HG03439 (cell line): ENCODE measurements at regions not wholly inside any gene's neighbourhood (a gene's known extent, or its start where the extent isn't known, plus 50 kb on each side); places are given as distances from the start of the nearest gene placed in this dataset.
"Not testable (repeated sequence)": the region's sequence is repeated elsewhere in the genome, so short reads cannot be mapped to it uniquely, and the experiment has no call there.

Source experiments
- ATAC-seq: cut with Tn5 transposase; IDR thresholded peaks from one replicate; pipeline ENCODE4 v1.9.1; 2021; ENCODE audit warnings: mild to moderate bottlenecking, moderate library complexity; ENCODE audit not compliant: unreplicated experiment

DNA sequence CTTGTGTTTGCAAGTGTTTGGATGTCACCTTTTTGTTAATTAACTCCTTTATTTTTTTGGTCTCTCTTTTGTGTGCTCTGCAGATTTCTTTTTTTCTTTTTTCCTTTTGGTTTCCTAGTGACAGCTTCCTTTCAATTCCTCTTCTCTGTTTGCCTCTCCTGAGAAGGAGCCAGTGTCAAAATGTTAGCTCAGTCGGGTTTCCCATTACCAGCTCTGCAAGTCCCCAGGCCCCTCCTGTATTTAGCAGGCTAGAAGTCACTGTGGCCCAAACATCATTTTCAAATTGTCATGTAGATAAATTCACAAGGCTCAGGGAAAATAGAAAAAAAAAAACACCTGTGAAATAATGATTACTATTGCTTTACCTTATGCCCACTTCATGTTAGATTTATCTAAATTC lies 1621.6 kb downstream of the CDH8 start:
- ATAC-seq: no peak

DNA sequence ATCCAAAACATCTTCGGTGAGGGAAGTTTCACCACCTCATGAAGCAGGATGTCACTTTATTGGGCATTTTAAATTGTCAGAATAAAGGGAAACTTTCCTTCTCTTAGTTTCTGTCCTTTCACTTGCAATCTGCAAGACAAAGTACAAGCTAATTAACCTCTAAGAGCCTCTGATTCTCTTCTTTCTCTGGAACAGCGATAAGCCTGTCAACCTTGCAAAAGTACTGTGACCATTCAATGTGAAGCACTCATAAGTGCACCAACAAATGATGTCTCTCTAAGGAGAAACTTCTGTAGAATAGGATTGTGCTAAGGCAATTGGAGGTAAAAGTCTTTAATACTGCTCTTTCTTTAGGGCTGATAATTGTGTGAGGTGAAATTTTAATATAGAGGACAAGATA lies 1622.3 kb downstream of the CDH8 start:
- no peak for ATAC-seq

DNA sequence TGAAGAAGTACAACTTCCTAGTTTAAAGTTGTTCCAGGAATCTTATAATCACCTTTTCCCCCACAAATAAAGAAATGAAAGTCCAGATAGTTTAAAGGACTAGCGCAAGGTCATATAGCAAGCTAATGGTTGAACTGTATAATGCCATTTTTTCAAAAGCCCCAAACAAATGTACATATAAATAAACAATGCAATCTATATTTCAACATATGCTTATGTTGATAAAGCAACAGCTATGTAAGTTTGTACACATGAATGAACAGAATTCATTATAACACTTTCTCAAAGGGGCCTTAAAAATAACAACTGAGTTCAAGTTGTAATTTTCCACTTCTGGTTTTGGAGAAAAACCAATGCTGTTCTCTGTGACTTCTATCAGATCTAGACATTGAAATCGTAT lies 1628.6 kb downstream of the CDH8 start:
- no peak for ATAC-seq

DNA sequence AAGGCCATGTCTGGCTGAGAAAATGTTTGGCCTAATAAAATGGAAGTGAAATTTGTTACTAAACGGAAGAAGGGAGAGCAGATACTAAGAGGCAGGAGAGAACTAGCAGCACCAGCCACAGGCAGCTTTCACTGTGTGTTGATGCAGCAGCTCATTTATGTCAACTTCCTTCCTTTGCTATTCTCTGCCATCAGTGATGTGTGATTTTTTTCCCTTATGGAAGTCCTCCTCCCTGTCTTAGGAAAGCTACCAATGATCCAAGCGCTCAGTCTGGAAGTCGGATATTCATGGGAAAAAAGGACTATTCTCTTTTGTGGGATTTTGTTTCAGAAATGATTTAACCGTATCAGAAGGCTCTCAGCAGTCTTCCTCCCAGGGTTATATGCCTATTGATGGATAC lies 1629.2 kb downstream of the CDH8 start:
- ATAC-seq: no peak

DNA sequence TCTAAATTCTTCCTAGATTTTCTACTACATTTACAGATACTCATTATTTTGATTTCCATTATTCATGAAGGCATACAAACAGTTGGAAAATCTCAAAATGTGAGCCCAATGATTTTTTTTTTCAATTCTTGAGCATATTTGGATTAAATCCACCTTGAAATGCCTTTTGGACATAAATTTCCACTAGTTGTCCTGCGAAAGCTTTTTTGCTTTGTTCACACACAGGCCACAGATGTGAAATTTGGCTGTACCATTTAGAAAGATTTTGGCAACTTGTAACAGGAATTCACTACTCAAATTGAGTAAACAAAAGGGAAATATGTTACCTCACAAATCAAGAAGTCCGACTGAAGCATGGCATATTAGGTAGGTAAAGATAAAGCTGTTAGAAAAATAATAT lies 1631.0 kb downstream of the CDH8 start:
- ATAC-seq: no peak

DNA sequence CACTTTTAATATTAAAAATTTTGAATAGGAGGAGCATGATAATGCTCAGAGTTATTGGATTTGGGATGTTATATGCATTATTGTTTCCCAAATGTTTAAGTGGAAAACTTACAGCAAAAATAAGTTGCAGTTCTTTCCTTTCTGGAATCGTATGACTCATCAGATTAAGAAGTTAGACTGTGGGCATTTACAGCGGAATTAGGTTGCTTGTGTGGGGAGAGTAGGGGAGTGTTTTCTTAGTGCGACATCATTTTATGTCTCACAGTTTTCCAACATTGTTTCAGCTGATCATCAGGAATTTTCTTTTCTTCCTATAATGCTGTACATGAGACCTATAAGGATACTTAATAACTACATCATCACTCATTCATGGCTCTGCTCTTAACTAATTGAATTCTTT lies 1631.8 kb downstream of the CDH8 start:
- ATAC-seq: no peak

DNA sequence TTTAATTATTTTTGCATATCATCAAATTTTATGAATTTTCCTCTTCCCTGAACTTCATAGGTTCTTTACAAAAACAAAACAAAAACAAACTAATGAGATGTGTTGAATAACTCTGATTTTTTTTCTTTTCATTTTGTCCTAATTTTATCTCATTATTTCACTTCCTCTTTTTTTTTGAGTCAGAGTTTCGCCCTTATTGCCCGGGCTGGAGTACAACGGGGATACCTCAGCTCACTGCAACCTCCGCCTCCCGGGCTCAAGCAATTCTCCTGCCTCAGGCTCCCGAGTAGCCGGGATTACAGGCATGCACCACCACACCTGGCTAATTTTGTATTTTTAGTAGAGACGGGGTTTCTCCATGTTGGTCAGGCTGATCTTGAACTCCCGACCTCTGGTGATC lies 1633.3 kb downstream of the CDH8 start:
- ATAC-seq: not testable (repeated sequence)

DNA sequence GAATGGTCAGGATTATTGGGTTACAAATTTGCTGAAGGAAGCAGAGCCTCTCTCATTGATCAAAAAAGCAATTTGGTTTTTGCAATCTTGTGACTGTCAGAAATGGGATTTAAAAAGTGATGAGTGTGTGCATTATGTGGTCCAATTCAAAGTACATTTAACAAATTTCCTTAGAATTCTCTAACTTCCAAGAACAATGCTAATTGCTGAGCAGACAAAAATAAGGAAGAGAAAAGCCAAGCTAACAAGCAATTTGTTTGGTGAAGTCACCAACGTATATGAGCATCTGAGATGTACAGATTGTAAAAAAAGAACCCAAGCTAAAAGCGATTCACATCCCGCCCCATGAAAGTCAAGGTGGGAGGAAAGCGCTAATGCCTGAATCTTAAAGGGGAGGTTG lies 1643.9 kb downstream of the CDH8 start:
- no peak for ATAC-seq

DNA sequence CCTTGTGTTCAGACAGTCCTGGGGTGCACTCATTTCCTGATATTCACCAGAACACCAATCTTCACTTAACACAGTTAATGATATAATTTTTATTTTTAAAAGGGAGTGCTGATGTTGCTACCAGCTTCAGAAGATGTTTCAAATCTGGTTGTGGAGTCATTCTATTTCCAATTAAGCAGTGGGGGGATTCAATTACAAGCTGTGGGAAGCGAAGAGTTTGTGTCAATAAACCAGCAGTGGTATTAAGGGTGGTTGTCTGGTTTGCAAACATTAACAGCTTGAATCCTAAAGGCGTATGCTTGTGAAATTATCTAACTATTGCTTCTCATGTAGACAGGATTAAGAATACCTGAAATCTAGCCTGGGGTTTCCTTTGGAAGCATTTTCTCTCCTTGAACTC lies 1637.5 kb upstream of the GOT2 start:
- no peak for ATAC-seq

DNA sequence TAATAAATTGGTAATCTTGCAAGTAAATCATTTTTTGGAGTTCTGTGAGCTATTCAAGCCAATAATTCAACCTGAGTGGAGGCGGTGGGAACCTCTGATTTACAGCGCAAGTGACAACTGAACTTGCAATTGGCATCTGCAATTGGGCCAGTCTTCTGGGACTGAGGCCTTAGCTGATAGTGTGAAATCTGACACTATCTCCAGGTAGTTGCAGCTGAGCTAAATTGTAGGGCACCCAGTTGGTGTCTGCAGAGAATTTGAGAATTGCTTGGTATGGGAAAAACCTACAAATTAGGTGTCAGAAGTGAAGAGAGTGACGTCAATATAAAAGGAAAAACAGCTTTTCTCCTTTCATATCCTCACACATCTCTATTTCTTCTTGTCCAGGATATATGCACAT lies 1633.6 kb upstream of the GOT2 start:
- no peak for ATAC-seq

DNA sequence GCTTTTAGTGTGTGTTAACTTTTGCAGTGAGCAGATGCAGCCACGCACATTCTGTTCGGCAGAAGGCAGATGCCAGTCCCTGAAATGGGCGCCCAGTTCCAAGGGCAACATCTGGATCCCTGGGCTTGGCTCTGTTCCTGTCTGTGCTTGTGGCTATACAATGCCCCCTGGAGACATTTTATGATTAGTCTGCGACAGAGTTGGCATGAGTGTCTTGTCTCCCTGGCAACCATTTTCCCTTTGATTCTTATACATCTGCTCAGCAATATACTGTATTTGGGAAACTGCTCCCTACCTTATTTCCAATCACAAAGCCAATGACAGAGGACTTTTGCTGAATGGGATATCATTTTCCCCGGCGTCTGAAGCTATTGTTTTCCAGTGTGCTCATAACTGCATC lies 1629.5 kb upstream of the GOT2 start:
- no peak for ATAC-seq

DNA sequence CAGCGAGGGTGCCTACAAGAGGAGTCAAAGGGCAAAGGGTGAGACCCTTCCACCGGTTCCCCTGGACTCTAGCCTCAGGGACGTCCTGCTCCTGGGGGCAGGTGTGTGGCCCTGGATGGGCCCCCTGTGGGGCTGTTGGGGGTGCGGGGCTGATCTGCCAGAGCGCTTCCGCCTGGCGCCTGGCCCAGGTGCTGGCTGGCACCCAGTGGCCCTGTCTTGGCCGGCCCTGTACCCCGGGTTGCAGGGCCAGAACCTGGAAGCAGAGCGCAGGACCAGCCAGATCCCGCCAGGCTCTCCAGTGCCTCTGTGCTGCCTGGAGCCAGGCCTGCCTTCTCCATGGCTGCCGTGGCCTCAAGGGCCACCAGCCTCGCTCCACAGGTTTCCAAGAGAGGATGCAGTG lies 1625.8 kb upstream of the GOT2 start:
- not testable (repeated sequence) for ATAC-seq

DNA sequence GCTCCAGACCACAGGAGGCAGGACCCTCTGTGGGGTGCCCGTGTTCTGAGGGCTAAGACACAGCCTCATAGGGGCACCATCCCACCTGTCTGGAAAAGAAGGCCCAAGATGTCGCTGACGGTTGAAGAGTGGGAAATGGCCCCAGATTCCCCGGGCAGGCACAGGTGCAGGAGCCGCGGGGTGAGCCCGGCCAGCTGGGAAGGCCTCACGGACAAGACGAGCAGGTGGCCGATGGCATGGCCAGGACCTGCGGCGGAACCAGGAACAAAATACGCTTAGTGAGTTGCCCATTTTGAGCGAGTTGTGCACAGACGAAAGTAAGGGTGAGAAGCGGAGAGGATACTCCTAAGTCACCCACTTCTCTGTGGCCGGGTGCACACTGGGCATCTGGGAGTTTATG lies 1625.3 kb upstream of the GOT2 start:
- ATAC-seq: not testable (repeated sequence)

DNA sequence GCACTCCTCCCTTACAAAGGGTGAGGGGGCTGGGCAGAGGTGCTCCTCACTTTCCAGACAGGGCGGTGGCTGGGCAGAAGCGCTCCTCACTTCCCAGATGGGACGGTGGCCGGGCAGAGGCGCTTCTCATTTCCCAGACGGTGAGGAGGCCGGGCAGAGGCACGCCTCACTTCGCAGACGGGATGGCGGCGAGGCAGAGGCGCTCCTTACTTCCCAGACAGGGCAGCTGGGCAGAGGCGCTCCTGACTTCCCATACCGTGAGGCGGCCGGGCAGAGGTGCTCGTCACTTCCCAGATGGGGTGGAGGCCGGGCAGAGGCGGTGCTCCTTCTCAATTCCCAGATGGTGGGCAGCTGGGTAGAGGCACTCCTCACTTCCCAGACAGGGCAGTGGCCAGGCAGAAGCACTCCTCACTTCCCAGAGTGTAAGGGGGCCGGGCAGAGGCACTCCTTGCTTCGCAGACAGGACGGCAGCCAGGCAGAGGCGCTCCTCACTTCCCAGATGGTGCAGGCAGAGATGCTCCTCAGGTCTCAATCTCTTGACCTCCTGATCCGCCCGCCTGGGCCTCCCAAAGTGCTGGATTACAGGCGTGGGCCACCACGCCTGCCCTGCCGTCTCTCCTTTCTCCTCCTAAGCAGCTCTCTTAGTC lies 1623.9 kb upstream of the GOT2 start:
- not testable (repeated sequence) for ATAC-seq

DNA sequence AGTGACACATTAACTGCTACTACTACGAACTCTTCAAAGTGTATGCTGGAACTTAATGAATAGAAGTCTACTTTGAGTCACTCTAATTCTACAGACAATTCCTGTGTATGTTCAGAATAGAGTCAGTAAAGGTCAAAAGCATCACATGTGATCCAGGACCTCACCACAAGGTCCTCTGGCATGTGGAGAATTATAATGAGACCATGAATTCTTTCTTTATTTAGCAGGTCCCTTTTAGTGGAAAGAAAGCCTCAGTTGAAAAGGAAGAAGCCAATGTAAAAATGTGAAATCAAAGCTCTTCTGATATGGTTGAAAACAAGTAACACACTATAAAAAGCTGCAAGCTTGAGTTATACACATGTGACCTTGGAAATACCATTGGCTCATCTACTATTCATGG lies 1612.1 kb upstream of the GOT2 start:
- no peak for ATAC-seq

DNA sequence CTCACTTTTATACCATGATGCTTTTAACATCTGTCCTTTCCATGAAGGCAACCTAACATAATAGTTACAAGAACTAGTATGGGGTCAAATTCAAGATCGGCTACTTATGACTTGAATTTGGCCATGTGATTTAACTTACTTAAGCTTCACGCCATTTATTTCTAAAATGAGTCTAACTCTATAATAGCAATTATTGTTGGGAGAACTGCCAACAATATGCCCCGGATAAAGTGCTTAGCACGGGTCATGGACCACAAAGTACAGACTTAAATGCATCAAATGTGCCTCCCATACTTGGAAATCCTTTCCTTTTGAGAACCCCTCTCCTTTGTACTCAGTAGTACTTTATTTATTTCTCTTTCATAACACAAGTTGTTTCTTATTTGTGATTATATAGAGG lies 1603.6 kb upstream of the GOT2 start:
- no peak for ATAC-seq

DNA sequence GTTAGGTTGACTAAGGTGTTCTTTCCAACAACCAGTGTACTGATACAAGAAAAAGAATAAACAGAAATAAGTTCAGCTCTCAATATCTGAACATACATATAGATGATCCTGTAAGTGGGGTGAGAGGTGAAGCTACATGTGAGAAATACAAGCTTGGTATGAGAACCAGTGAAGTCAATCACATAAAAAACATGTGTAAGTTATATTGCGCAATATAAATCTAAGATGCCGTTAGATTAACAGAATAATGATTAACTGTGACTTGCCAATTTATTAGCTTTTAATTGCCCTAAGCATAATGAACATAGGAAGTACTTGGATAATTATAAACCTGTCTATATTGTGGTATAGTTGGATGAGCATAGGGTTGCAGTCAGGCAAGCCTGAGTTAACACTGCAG lies 1597.1 kb upstream of the GOT2 start:
- ATAC-seq: no peak

DNA sequence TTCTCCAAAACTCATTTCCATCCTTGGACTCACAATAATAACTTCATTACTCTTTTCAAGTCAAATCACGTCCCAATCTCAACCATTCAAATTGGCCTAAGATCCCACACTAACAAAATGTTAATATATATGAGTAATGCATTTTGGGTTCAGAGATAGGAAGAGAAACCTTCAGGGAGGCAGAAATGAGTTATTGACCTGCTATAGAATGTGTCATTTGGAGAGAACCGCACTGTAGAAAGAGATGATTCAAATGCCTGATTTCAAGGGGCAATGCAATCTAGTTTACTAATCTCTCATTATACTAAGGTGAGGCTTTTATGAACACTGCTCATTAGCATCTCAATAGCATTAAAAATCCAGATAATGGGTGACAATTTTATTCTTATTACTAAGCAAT lies 1595.0 kb upstream of the GOT2 start:
- ATAC-seq: no peak

DNA sequence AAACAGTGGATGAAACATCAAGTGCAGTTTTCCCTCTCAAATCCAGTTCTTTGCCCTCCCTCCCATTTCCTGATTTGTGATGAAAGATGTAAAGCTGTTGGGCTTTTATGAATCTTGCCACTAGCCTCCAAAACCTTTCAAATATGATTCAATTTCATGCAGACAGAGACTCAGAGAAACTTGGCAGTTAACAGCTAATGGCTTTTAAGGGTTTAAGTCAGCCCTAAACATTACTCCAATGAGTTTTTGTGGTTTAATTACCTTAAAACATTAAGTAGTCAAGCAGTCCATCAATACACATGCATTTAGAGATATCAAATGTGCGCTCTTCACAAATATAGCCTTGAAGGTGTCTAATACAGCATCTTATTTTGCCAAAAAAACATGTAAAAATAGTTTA lies 1594.0 kb upstream of the GOT2 start:
- ATAC-seq: no peak

DNA sequence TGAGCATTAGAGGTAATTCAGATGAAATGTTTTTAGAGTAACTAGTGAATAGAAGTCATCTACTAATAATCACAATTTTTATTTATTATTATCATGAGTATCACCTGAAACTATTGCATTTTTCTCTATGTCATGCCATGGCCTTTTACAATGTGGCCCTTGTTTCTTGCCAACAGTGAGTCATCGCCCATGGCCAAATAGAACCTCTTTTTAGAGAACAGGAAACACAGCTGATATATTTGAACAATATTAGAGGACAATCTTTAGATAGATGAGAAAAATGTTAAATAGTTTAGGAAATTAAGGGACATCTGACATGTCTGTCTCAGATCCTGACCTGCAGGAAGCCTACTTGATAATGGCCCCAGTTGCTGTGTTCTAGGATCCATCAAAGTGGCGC lies 1584.4 kb upstream of the GOT2 start:
- no peak for ATAC-seq

DNA sequence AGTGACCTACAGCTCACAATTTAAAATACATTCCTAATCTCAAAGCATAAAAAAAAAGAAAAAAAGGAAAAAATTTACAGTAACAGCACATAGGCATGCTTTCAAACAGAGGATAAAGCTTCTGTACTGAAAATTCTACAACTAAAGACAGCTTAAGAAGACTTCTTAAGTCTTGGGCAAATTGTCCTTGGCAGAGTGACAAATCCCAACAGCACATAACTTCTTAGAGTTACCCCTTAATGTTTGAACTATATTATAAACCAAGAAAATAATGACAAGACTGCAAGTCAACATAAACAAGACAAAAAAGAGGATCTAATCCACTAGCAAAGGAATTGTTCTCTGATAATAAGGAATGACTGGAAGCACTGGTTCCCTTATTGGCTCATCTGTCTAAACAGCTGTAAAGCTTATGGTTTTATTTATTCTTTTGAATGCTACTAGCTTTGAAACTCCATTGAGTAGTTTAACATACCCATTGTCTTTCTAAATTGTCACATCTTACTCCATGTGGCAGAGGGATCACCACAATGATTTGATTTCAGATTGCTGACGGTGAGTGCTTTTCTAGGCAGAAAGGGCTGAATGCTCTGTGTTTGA lies 1576.8 kb upstream of the GOT2 start:
- ATAC-seq: no peak

DNA sequence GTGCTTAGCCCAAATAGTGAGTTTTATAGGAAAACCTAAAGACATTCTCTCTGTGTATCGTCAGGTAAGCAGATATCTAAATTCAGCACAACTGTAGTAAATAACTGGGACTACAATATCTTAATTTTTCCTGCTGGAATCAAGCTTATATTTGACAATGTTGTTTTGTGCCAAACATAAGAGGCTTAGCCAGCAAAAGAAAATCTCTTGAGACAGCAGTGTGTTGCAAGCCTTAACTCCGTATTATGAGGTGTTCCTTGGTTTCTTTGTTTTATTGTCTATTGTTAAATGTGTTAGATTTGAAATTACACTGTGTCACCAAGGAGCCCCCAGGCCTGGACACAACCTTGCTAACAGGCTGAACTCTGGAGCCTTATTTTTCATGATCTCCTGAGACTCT lies 1570.6 kb upstream of the GOT2 start:
- no peak for ATAC-seq

DNA sequence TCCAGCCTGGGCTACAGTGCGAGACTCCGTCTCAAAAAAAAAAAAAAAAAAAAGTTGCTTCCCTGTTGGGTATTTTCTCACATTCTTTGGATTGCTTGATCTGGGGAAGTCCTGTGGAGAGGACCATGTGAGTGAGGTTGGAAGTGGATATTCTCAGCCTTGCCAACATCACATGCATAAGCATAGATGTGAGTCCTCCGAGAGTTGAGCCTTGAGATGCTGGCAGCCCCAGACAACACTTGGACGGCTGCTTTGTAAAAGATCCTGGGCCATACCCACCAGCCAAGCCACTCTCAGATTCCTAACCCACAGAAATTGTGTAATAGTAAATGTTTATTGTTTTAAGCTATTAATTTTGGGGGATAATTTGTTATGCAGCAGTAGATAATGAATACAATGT lies 1570.0 kb upstream of the GOT2 start:
- ATAC-seq: no peak
